ENCODE measurements at regions not wholly inside any gene's neighbourhood (a gene's known extent, or its start where the extent isn't known, plus 50 kb on each side); places are given as distances from the start of the nearest gene placed in this dataset.

GRCh38 chr2:11984316-11985158 is 238.1 kb downstream of the LPIN1 start:
- no peak overlapping the region for H3K4me3 ChIP-seq (ENCODE audit: low read depth, poor library complexity, severe bottlenecking)
- WGBS, 2 donors, result 78 to 83% methylated on average over 18 of the region's 18 CpGs
- intact Hi-C loops (cut with DNase I; ENCODE audit: low total_unique reads), result no loop called here
- DNase-seq (ENCODE audit: low spot score in 2 of 2), result no peak
- no peak for TF ChIP-seq POLR2A (IDR thresholded peaks at IDR 0.05)
- TF ChIP-seq CTCF (IDR thresholded peaks at IDR 0.05), result no peak

GRCh38 chr2:11985817-11986566 is 239.6 kb downstream of the LPIN1 start:
- no peak for TF ChIP-seq POLR2A (IDR thresholded peaks at IDR 0.05)
- no peak for TF ChIP-seq CTCF (IDR thresholded peaks at IDR 0.05)
- no peak overlapping the region for H3K4me3 ChIP-seq (ENCODE audit: low read depth, poor library complexity, severe bottlenecking)
- WGBS, 2 donors, result 68 to 71% methylated on average over 4 of the region's 4 CpGs
- DNase-seq (ENCODE audit: low spot score in 2 of 2), result no peak
- intact Hi-C loops (cut with DNase I; ENCODE audit: low total_unique reads), result no loop called here

- WGBS, 2 donors, result 89 to 91% methylated on average over 3 of the region's 3 CpGs
- no peak for DNase-seq (ENCODE audit: low spot score in 2 of 2)
- TF ChIP-seq POLR2A (IDR thresholded peaks at IDR 0.05) (no peak), CTCF (IDR thresholded peaks at IDR 0.05) (no peak)
These were observed 240.7 kb downstream of the LPIN1 start for GRCh38 chr2:11987151-11987550.

GRCh38 chr2:11988691-11989353 is 242.4 kb downstream of the LPIN1 start:
- DNase-seq (ENCODE audit: low spot score in 2 of 2), result no peak
- TF ChIP-seq POLR2A (IDR thresholded peaks at IDR 0.05) (no peak), CTCF (IDR thresholded peaks at IDR 0.05) (no peak)
- WGBS, 2 donors, result 58 to 71% methylated on average over 14 of the region's 14 CpGs
- no peak overlapping the region for H3K4me3 ChIP-seq (ENCODE audit: low read depth, poor library complexity, severe bottlenecking)
- intact Hi-C loops (cut with DNase I; ENCODE audit: low total_unique reads), result no loop called here

More at GRCh38 chr2:11987151-11987550, 240.7 kb downstream of the LPIN1 start:
- H3K4me3 ChIP-seq (ENCODE audit: low read depth, poor library complexity, severe bottlenecking), result no peak overlapping the region
- intact Hi-C loops (cut with DNase I; ENCODE audit: low total_unique reads), result no loop called here

- no peak for DNase-seq (ENCODE audit: low spot score in 2 of 2)
- 68 to 83% methylated on average over 2 of the region's 2 CpGs for WGBS, 2 donors
- intact Hi-C loops (cut with DNase I; ENCODE audit: low total_unique reads), result no loop called here
- TF ChIP-seq POLR2A (IDR thresholded peaks at IDR 0.05) (no peak), CTCF (IDR thresholded peaks at IDR 0.05) (no peak)
- no peak overlapping the region for H3K4me3 ChIP-seq (ENCODE audit: low read depth, poor library complexity, severe bottlenecking)
These were observed 242.9 kb downstream of the LPIN1 start for GRCh38 chr2:11989354-11989703.
